Liver (tissue), 7 donors: ENCODE measurements at regions not wholly inside any gene's neighbourhood (a gene's known extent, or its start where the extent isn't known, plus 50 kb on each side); places are given as distances from the start of the nearest gene placed in this dataset.

Experiments used
- DNase-seq: peaks from one replicate; pipeline ENCODE4 v3.0.0-alpha.2; 2017; ENCODE audit warnings: low spot score
- H3K27ac ChIP-seq, 2 donors: one replicate each; pipeline ENCODE4 v1.7.0; 2013; ENCODE audit warnings: inconsistent platforms in 2 of 2, low read length in 2 of 2, control low read depth in 1 of 2, low read depth in 1 of 2, mild to moderate bottlenecking in 1 of 2
- H3K27me3 ChIP-seq, 4 donors: one replicate each; pipeline versions ENCODE4 v1.6.1 to v1.7.0; 2013; ENCODE audit warnings: low read length in 3 of 4, inconsistent platforms in 1 of 4, mild to moderate bottlenecking in 1 of 4, moderate library complexity in 1 of 4; ENCODE audit not compliant: control insufficient read depth in 4 of 4, insufficient read depth in 4 of 4
- H3K36me3 ChIP-seq, 4 donors: one replicate each; pipeline versions ENCODE4 v1.6.1 to v1.7.0; 2013; ENCODE audit warnings: low read length in 3 of 4, mild to moderate bottlenecking in 3 of 4, low read depth in 1 of 4, moderate library complexity in 1 of 4; ENCODE audit not compliant: control insufficient read depth in 4 of 4, insufficient read depth in 3 of 4
- H3K4me1 ChIP-seq, 4 donors: one replicate each; pipeline versions ENCODE4 v1.6.1 to v1.7.0; 2013; ENCODE audit warnings: low read length in 3 of 4, mild to moderate bottlenecking in 3 of 4, moderate library complexity in 1 of 4; ENCODE audit not compliant: control insufficient read depth in 4 of 4, insufficient read depth in 4 of 4
- H3K4me3 ChIP-seq, 3 donors: one replicate each; pipeline versions ENCODE4 v1.6.1 to v1.7.0; 2013; ENCODE audit warnings: low read length in 3 of 3, control low read depth in 1 of 3, low read depth in 1 of 3, mild to moderate bottlenecking in 1 of 3
- H3K9ac ChIP-seq, 2 donors: one replicate each; pipeline ENCODE4 v1.7.0; 2013; ENCODE audit warnings: low read length in 2 of 2, mild to moderate bottlenecking in 2 of 2, moderate library complexity in 2 of 2, control low read depth in 1 of 2, low read depth in 1 of 2
- H3K9me3 ChIP-seq, 4 donors: one replicate each; pipeline versions ENCODE4 v1.6.1 to v1.7.0; 2013; ENCODE audit warnings: low read length in 3 of 4; ENCODE audit not compliant: control insufficient read depth in 4 of 4
- FOXA1 ChIP-seq: IDR thresholded peaks from 2 replicates; pipeline ENCODE4 v1.6.1; 2016; ENCODE audit warnings: antibody characterized with exemption
- FOXA2 ChIP-seq: IDR thresholded peaks from 2 replicates; pipeline ENCODE4 v1.6.1; 2016; ENCODE audit warnings: antibody characterized with exemption
- GABPA ChIP-seq, 2 donors: IDR thresholded peaks in 1 of 2; conservative IDR thresholded peaks in 1 of 2; 2 replicates each; pipeline ENCODE4 v1.6.1; 2016; ENCODE audit warnings: antibody characterized with exemption in 2 of 2, mild to moderate bottlenecking in 1 of 2, moderate library complexity in 1 of 2
- HNF4A ChIP-seq, 2 donors: conservative IDR thresholded peaks; 2 replicates each; pipeline ENCODE4 v1.6.1; 2016; ENCODE audit warnings: antibody characterized with exemption in 2 of 2, mild to moderate bottlenecking in 2 of 2
- HNF4G ChIP-seq: IDR thresholded peaks from 2 replicates; pipeline ENCODE4 v1.6.1; 2016; ENCODE audit warnings: antibody characterized with exemption
- REST ChIP-seq: IDR thresholded peaks from 2 replicates; pipeline ENCODE4 v1.6.1; 2016; ENCODE audit warnings: antibody characterized with exemption, mild to moderate bottlenecking
- WGBS: extraction: QIAGEN DNeasy Blood & Tissue Kit; methylation state at CpG from one replicate; pipeline ENCODE4 v1.1.7; 2013; 5-methylcytosine and 5-hydroxymethylcytosine counted together
- TF ChIP-seq, protein P1 (sequence below): IDR thresholded peaks from 2 replicates; pipeline ENCODE4 v1.6.1; 2016; ENCODE audit warnings: antibody characterized with exemption
- TF ChIP-seq, protein P2 (sequence below): IDR thresholded peaks from 2 replicates; pipeline ENCODE4 v1.6.1; 2016; ENCODE audit warnings: antibody characterized with exemption
- donor health status: healthy.
- donor health status: healthy.
- donor health status: healthy.
- donor health status: healthy.

DNA sequence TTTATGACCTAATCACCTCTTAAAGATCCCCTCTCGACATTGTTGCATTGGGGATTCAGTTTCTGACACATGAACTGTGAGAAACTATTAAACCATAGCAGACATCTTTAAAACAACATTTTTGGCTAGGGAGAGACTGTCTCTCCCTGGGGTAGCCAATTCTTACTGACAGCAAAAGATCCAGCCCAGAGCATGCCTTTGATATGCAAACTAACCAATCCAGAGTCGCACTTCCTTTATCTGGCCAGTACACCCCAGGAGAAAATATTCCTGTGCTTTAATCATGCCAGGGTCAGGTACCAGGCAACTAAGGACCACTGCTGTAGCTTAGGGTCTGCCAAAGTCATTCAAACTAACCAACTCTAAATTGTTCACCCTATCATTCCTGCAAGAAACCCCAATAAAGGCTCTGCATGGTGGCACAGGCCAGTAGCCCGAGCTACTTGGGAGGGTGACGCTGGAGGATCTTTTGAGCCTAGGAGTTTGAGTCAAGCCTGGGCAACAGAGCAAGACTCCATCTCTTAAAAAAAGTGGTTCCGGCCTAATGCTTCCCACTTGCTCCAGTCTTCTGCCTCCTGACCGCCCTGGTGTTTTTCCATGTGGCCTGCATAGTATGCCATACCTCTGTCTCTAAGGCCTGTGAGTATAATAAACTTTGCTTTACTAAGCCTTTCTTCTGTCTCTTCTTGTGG lies 62.3 kb upstream of the DAPK1 start:
- Histone ChIP-seq H3K36me3 (no peaks in the 10 kb centered on the region), H3K27ac (no peak overlapping the region), H3K4me1 (no peaks in the 10 kb centered on the region), H3K27me3 (no peaks in the 10 kb centered on the region), H3K9me3 (no peaks in the 10 kb centered on the region), H3K4me3 (no peak overlapping the region), H3K9ac (no peak overlapping the region)
- no peak for TF ChIP-seq FOXA2
- no peak for TF ChIP-seq FOXA1
- TF ChIP-seq GABPA (IDR thresholded peaks at IDR 0.05 in 1 of 2, conservative IDR thresholded peaks at IDR 0.05 in 1 of 2), result no peak
- TF ChIP-seq, protein P1, sequence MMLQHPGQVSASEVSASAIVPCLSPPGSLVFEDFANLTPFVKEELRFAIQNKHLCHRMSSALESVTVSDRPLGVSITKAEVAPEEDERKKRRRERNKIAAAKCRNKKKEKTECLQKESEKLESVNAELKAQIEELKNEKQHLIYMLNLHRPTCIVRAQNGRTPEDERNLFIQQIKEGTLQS, result no peak
- 78% methylated on average over 6 of the region's 6 CpGs for WGBS
- DNase-seq, result no peak

- WGBS, result 90% methylated on average over 3 of the region's 3 CpGs
- no peak for DNase-seq
Measured at GRCh38 chr9:87436716-87437115, 61.0 kb upstream of the DAPK1 start.

More at GRCh38 chr9:87436716-87437115, 61.0 kb upstream of the DAPK1 start:
- H3K27me3 ChIP-seq, result no peaks in the 10 kb centered on the region
- H3K9me3 ChIP-seq, result no peaks in the 10 kb centered on the region
- no peaks in the 10 kb centered on the region for H3K4me1 ChIP-seq
- TF ChIP-seq, protein P2, sequence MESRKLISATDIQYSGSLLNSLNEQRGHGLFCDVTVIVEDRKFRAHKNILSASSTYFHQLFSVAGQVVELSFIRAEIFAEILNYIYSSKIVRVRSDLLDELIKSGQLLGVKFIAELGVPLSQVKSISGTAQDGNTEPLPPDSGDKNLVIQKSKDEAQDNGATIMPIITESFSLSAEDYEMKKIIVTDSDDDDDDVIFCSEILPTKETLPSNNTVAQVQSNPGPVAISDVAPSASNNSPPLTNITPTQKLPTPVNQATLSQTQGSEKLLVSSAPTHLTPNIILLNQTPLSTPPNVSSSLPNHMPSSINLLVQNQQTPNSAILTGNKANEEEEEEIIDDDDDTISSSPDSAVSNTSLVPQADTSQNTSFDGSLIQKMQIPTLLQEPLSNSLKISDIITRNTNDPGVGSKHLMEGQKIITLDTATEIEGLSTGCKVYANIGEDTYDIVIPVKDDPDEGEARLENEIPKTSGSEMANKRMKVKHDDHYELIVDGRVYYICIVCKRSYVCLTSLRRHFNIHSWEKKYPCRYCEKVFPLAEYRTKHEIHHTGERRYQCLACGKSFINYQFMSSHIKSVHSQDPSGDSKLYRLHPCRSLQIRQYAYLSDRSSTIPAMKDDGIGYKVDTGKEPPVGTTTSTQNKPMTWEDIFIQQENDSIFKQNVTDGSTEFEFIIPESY, result no peak
- TF ChIP-seq HNF4A (conservative IDR thresholded peaks at IDR 0.05) (no peak), FOXA1 (no peak), REST (no peak), HNF4G (no peak)
- TF ChIP-seq, protein P1, result no peak
- H3K4me3 ChIP-seq, result no peak overlapping the region
- no peak overlapping the region for H3K27ac ChIP-seq
- H3K36me3 ChIP-seq, result no peaks in the 10 kb centered on the region
- no peak overlapping the region for H3K9ac ChIP-seq
